HG03025 (cell line): ENCODE measurements at regions not wholly inside any gene's neighbourhood (a gene's known extent, or its start where the extent isn't known, plus 50 kb on each side); places are given as distances from the start of the nearest gene placed in this dataset.

ENCODE experiments used
- ATAC-seq: cut with Tn5 transposase; IDR thresholded peaks from one replicate; pipeline ENCODE4 v1.9.1; 2021; ENCODE audit warnings: mild to moderate bottlenecking, moderate library complexity; ENCODE audit not compliant: unreplicated experiment, low FRiP score

DNA sequence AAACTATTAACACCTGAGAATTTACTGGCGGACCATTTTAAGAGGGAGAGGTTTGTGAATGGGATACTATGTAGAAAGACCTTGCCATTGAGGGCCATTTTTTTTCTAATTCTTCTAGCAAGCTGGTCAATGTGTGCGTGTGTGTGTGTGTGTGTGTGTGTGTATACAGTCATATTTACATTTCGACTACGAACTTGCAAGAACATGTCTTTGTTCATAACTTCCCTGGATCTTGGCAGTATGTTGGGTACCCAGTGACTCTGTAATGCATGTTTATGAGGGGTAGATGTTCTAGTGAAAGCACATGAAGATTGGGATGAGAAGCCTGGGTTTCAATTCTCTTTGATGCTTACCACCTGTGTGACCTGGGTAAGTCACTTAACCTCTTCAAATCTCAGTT is 133.6 kb downstream of the UBE2E3 start:
- no peak for ATAC-seq

GRCh38 chr2:181116261-181116660 is 135.9 kb downstream of the UBE2E3 start:
- no peak for ATAC-seq

- ATAC-seq, result no peak
These were observed 137.0 kb downstream of the UBE2E3 start for GRCh38 chr2:181117206-181117925.

- no peak for ATAC-seq
These were observed 140.2 kb downstream of the UBE2E3 start for GRCh38 chr2:181120625-181121024.

GRCh38 chr2:181121996-181122395 is 141.6 kb downstream of the UBE2E3 start:
- ATAC-seq, result no peak

DNA sequence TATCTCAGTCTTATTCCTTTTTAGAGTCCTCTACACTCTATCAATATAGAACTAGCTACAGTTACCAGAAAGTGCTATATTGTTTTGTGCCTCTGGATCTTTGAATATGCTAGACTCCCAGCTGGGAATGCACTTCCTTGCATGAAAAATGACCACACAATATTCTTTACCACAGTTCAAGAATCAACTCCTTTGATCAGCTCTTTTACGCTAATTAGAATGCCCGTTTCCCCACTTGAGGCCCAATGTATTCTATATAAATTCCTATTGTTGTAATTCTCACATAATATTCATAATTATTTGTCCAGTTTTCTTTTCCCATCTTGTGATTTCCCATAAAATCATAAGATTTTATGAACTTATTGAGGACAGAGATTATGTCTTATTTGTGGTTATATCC is 142.2 kb downstream of the UBE2E3 start:
- ATAC-seq, result no peak

DNA sequence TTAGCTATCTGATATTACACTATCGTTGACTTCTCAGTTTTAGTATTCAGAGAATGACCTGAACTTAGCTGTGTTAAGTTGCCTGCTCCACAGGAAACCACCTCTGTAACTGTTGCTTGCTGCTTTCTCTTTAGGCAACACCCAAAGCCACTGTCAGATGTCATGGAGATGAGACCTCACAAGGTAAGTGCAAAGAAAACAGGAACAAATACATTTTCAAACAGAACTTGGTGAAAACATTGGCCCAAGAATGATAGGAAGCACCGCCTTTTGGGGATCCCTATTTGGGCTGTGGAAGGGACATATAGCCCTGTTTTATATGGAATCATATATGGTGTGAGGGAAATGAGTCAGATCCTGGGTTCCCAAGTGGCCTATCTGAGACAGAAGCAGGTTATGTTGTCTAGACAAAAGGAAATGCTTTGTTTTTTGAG is 143.4 kb downstream of the UBE2E3 start:
- peak; percentile 93 for ATAC-seq

GRCh38 chr2:181124497-181124896 is 144.1 kb downstream of the UBE2E3 start:
- ATAC-seq, result no peak

- no peak for ATAC-seq
These were observed 145.0 kb downstream of the UBE2E3 start for GRCh38 chr2:181125359-181125758.

DNA sequence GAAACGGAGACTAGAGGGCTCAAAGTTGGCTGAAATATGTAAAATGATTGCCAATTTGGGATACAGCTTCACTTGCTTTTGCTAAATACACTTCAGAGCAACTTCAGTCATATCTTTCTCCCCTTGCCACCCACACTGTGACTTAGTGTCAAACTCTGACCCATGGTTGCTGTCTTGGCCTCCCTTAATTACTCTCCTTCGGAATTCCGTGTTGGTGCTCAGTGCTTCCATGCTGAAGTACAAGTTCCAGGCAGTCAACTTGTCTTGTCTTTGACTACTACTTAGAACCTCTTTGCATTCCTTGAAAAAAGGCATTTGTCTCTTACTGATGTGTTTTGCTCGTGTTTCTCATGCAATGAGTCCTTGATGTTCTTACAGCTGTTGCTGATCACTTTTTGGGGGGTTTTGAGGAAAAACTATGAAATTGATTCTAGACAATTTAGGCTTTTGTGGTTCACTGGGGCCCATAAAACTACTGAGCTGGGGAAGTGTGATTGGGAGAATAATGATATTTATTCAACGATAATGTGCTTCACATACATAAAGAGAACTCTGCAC is 146.0 kb downstream of the UBE2E3 start:
- no peak for ATAC-seq

DNA sequence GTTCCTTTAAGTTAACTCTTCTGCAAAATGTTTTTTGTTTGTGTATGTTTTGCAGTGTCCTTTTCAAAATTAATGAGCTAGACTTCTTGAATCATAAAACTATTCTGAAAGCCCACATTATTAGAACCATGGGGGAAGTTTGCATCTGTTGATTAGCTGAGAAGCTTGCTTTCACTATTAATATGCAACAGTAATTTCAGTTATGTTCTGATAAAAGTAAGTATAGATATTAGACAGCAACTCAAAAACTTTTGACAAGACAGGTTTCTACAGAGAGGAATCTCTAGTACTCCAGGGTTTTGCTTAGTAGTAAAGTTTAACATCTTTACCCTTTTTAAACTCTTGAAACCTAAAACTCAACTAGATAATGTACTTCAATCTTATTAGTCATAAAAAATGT is 147.8 kb downstream of the UBE2E3 start:
- peak; percentile 50 for ATAC-seq

GRCh38 chr2:181129364-181130056 is 149.1 kb downstream of the UBE2E3 start:
- ATAC-seq, result no peak

DNA sequence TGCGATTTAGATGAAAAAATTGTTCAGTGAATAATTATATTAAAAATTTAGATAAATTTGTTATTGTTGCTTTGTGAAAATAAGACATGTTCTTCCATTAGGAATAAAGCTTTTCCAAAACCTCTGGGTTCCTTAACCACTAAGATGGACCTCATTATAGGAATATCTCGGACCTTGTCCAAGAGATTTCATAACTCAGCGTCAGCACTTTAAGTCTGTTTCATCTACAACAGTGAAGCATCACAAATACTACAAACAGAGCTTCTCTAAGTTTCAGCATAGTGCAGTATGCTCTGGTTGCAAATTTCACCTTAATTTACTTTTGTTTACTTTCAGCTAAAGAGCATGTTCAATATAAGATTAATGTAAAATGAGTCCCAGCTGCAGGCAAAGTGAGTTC is 150.3 kb downstream of the UBE2E3 start:
- no peak for ATAC-seq

- ATAC-seq, result no peak
These were observed 151.2 kb downstream of the UBE2E3 start for GRCh38 chr2:181131584-181131983.

GRCh38 chr2:181138816-181139215 is 158.4 kb downstream of the UBE2E3 start:
- ATAC-seq, result no peak

DNA sequence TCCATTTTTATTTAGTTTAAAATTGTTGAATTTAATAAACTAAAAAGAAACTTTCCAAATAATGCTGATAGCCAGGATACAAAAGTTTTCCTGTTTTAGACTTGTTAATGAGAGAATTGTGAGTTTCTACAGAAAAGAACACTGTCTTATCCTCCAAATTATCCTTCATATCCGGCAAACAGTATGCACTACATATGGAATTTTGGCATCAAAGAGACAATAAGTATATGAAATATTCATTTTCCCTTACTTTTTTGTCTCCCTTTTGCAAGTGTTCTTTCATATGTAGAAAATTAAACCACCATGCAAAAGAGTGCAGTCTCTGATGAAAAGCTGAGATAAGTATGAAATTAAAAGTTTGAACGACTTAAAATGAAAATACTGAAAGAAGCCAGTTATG is 159.4 kb downstream of the UBE2E3 start:
- ATAC-seq, result no peak

DNA sequence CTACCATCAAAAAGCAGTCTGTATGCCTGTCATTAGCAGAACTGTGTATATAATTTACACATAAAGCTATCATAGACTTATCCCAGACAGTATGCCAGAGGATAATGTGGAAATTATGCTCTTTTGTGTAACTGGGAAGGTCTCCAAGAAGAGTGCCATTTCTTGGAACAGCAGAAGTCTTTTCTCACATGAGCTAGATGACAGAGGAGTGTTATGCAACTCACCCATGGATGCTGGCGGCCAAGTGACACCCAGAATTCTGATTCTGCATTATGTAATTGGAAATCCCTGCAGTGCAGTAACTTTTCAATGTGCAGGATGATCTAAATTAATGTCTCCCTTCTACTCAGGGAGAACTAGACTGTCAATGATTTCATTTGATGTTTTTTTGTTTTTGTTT is 160.0 kb downstream of the UBE2E3 start:
- no peak for ATAC-seq

GRCh38 chr2:181140928-181141327 is 160.5 kb downstream of the UBE2E3 start:
- ATAC-seq, result no peak

- no peak for ATAC-seq
These were observed 161.3 kb downstream of the UBE2E3 start for GRCh38 chr2:181141676-181142075.

GRCh38 chr2:181142514-181142913 is 162.1 kb downstream of the UBE2E3 start:
- ATAC-seq, result no peak

DNA sequence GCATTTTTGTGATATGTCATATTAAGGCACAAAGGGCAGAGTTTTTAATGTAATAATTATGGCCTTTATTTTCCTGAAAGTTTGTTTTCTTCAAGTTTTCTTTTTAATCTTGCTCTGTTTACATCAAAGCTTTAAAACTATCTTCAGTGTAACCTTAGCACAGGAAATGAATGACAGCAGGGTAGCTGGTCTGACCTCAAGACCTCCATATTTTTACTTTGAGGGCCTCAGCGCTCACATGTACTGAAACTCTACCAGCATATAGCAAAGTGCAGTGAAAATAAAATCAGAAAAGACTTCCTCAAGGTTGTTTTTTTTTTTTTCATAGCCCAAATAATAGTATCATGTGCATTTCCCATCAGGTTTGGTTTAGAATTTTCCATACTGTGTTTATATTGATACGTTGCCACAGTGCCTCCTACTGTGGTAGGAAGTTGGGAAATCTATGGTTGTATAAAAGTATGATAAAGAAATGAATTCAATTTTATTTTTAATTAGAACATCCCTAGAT is 163.4 kb downstream of the UBE2E3 start:
- ATAC-seq, result no peak

DNA sequence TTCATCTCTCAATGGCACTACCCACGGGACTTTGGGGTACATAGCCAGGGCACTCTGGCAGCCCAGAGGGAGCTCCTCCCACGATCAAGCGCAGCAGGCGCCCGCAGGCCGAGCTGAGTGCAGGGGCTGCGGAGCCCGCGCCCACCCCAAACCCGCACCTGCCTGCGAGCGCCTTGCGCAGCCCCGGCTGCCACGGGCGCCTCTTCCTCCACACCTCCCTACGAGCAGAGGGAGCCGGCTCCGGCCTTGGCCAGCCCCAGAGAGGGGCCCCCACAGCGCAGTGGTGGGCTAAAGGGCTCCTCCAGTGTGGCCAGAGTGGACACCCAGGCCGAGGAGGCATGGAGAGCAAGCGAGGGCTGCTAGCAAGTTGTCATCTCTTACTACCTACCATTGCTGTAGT is 165.2 kb downstream of the UBE2E3 start:
- no peak for ATAC-seq
